Glutamatergic neuron (in vitro differentiated cells): ENCODE measurements at regions not wholly inside any gene's neighbourhood (a gene's known extent, or its start where the extent isn't known, plus 50 kb on each side); places are given as distances from the start of the nearest gene placed in this dataset.

Experiments used
- DNase-seq: peaks from one replicate; pipeline ENCODE4 v3.0.0; 2022
- H3K27ac Mint-ChIP-seq: one replicate; pipeline ENCODE4 v1.8.0; 2020; ENCODE audit warnings: mild to moderate bottlenecking, mixed read lengths, inconsistent platforms; ENCODE audit not compliant: unreplicated experiment
- H3K27me3 Mint-ChIP-seq: one replicate; pipeline ENCODE4 v1.8.0; 2020; ENCODE audit warnings: mild to moderate bottlenecking, moderate library complexity, mixed read lengths, inconsistent platforms; ENCODE audit not compliant: unreplicated experiment
- H3K36me3 Mint-ChIP-seq: one replicate; pipeline ENCODE4 v1.8.0; 2020; ENCODE audit warnings: mild to moderate bottlenecking, mixed read lengths, inconsistent platforms; ENCODE audit not compliant: unreplicated experiment
- H3K4me1 Mint-ChIP-seq: one replicate; pipeline ENCODE4 v1.8.0; 2020; ENCODE audit warnings: mild to moderate bottlenecking, low read depth, mixed read lengths, inconsistent platforms; ENCODE audit not compliant: unreplicated experiment
- H3K4me3 Mint-ChIP-seq: one replicate; pipeline ENCODE4 v1.8.0; 2020; ENCODE audit warnings: mild to moderate bottlenecking, mixed read lengths, inconsistent platforms; ENCODE audit not compliant: unreplicated experiment
- H3K9me3 Mint-ChIP-seq: one replicate; pipeline ENCODE4 v1.8.0; 2020; ENCODE audit warnings: mild to moderate bottlenecking, moderate library complexity, mixed read lengths, inconsistent platforms; ENCODE audit not compliant: unreplicated experiment
- TF ChIP-seq, protein P1 (sequence below): fragments of 200-600 bp; sonication (generic); IDR thresholded peaks from one replicate; pipeline ENCODE4 v1.5.0; 2021; ENCODE audit not compliant: partially characterized antibody, unreplicated experiment

DNA sequence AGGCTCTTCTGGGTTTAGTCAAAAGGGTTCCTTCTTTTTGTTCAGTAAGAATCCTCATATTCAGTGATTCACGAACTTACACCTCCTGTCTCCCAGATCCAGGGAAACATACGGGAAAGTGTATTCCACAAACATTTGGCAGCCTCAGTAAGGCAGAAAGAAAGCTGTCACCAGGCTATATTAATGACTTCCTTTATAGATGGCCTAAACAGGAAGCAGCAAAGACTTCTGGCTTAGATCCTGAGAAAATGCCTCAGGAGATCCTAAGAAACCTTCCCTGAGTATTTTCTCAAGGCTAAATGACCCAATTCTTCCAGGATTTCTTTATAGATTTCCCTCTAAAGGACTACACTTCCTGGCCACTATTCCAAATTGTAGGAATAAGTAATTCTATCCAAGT is 1995.5 kb upstream of the CELF4 start:
- TF ChIP-seq, protein P1, sequence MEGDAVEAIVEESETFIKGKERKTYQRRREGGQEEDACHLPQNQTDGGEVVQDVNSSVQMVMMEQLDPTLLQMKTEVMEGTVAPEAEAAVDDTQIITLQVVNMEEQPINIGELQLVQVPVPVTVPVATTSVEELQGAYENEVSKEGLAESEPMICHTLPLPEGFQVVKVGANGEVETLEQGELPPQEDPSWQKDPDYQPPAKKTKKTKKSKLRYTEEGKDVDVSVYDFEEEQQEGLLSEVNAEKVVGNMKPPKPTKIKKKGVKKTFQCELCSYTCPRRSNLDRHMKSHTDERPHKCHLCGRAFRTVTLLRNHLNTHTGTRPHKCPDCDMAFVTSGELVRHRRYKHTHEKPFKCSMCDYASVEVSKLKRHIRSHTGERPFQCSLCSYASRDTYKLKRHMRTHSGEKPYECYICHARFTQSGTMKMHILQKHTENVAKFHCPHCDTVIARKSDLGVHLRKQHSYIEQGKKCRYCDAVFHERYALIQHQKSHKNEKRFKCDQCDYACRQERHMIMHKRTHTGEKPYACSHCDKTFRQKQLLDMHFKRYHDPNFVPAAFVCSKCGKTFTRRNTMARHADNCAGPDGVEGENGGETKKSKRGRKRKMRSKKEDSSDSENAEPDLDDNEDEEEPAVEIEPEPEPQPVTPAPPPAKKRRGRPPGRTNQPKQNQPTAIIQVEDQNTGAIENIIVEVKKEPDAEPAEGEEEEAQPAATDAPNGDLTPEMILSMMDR, result no peak
- no peak for DNase-seq

DNA sequence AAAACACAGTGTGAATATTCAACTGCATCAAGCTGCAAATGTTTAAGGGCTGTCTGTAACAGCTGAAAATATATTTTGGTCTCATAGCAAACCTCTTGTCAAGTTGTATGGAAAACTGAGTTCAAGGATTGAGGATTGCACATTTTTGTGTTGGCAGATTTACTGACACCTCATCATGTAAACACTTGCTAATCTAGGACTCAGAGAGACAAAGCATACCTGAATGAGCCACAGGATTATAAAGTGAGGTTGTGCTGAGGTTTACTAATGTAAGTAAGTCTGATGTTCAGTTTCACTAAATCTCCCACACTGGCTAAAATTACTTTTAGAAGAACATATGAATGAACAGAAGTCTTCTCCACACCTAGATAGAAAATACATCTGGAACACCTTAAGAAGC is 1993.1 kb upstream of the CELF4 start:
- Mint-ChIP-seq H3K27ac (no peak overlapping the region), H3K4me1 (no peaks in the 10 kb centered on the region), H3K36me3 (no peaks in the 10 kb centered on the region), H3K27me3 (no peaks in the 10 kb centered on the region), H3K9me3 (no peaks in the 10 kb centered on the region), H3K4me3 (no peak overlapping the region)
- TF ChIP-seq, protein P1, result no peak
- no peak for DNase-seq

More for the DNA sequence above, 1995.5 kb upstream of the CELF4 start:
- Mint-ChIP-seq H3K36me3 (no peaks in the 10 kb centered on the region), H3K27me3 (peaks cover 2% of the 10 kb centered on the region), H3K4me3 (no peak overlapping the region), H3K27ac (no peak overlapping the region), H3K4me1 (no peaks in the 10 kb centered on the region), H3K9me3 (no peaks in the 10 kb centered on the region)

DNA sequence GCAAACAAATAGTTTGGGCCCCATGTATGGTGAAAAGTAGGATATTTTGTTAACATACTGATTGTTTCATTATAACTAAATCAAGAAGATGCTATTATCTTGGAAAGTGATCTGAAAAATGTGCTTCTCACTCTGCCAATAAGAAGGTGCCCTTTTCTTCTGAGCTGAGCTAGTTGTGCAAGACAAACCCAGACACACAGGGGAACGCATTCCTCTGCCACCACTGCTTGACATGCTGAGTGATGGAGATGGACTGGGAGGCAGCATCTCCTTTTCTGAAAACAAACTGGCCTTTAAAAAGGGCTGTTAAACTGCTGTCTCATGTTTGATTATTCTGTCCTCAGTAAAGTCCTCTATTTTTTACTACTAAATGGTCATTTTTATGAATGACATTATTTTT is 1989.9 kb upstream of the CELF4 start:
- Mint-ChIP-seq H3K27ac (no peak overlapping the region), H3K36me3 (no peaks in the 10 kb centered on the region), H3K4me3 (no peak overlapping the region), H3K9me3 (no peaks in the 10 kb centered on the region), H3K4me1 (no peaks in the 10 kb centered on the region), H3K27me3 (no peaks in the 10 kb centered on the region)
- DNase-seq, result no peak
- TF ChIP-seq, protein P1, result no peak

DNA sequence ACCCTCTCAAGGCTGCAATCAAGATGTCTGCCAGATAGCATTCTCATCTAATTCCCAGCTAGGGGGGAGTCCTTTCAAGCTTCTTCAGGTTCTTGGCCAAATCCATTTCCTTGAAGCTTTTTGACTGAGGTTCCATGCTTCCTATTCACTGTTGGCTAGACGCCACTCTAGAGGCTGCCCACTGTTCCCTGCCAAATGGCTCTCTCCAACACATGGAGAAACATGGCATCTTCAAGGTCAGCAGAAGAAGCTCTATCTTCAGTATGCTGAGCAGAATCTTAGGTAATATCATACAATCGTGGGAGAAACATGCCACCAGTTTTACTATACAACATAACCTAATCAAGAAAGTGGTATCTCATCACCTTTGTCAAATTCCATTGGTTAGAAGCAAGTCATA is 1985.1 kb upstream of the CELF4 start:
- no peaks in the 10 kb centered on the region for H3K9me3 Mint-ChIP-seq
- H3K4me3 Mint-ChIP-seq, result no peak overlapping the region
- H3K27me3 Mint-ChIP-seq, result no peaks in the 10 kb centered on the region
- H3K4me1 Mint-ChIP-seq, result no peaks in the 10 kb centered on the region
- no peak overlapping the region for H3K27ac Mint-ChIP-seq
- DNase-seq, result no peak
- TF ChIP-seq, protein P1, result no peak
- H3K36me3 Mint-ChIP-seq, result no peaks in the 10 kb centered on the region

DNA sequence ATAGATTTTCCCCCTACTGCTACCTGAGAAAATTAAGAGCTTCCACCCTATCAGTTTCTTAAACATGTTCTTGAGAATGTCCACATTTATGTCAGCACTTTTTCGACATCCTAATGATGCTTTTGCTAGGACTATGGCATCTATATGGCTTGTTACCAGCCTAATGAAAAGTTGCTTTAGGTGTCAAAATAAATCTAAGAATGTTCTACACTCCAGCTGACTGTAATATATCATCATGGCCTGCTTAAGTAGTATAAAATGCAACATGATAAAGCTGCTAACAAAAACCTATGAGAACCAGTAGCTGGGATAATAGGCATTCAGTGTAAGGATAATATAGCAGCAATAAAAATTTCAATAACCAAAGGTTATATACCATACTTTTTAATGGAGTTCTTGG is 1983.5 kb upstream of the CELF4 start:
- Mint-ChIP-seq H3K36me3 (no peaks in the 10 kb centered on the region), H3K4me1 (no peaks in the 10 kb centered on the region), H3K9me3 (no peaks in the 10 kb centered on the region), H3K4me3 (no peak overlapping the region), H3K27me3 (no peaks in the 10 kb centered on the region), H3K27ac (no peak overlapping the region)
- TF ChIP-seq, protein P1, result no peak
- DNase-seq, result no peak
